Stimulated activated naive B cell treated with anti-CD40 and anti-IgM and Interleukin-4, amounts not matched to agents 10 μg/mL and 1 μg/mL and 100 μg/mL, for 72 hours (primary cell): ENCODE measurements at regions not wholly inside any gene's neighbourhood (a gene's known extent, or its start where the extent isn't known, plus 50 kb on each side); places are given as distances from the start of the nearest gene placed in this dataset.

Experiments used
- ATAC-seq, 2 donors: fragments of 150-1000 bp; cut with Tn5 transposase; replicated peaks; 2 replicates each; pipeline ENCODE4 v1.10.0; 2021; ENCODE audit warnings: moderate library complexity in 1 of 2
- DNase-seq: peaks from one replicate; pipeline ENCODE4 v3.0.0; 2021
- H3K27ac Mint-ChIP-seq: one replicate; pipeline ENCODE4 v1.8.0; 2022; ENCODE audit warnings: mild to moderate bottlenecking, mixed read lengths
- H3K27me3 Mint-ChIP-seq, 2 donors: one replicate each; pipeline ENCODE4 v1.8.0; 2022; ENCODE audit warnings: mixed read lengths in 2 of 2
- H3K36me3 Mint-ChIP-seq, 2 donors: one replicate each; pipeline ENCODE4 v1.8.0; 2022; ENCODE audit warnings: mixed read lengths in 2 of 2, mild to moderate bottlenecking in 1 of 2
- H3K4me1 Mint-ChIP-seq, 2 donors: one replicate each; pipeline ENCODE4 v1.8.0; 2022; ENCODE audit warnings: mixed read lengths in 2 of 2, mild to moderate bottlenecking in 1 of 2
- H3K4me3 Mint-ChIP-seq, 2 donors: one replicate each; pipeline ENCODE4 v1.8.0; 2022; ENCODE audit warnings: mild to moderate bottlenecking in 2 of 2, mixed read lengths in 2 of 2, moderate library complexity in 1 of 2
- H3K9me3 Mint-ChIP-seq, 2 donors: one replicate each; pipeline ENCODE4 v1.8.0; 2022; ENCODE audit warnings: mixed read lengths in 2 of 2, mild to moderate bottlenecking in 1 of 2

DNA sequence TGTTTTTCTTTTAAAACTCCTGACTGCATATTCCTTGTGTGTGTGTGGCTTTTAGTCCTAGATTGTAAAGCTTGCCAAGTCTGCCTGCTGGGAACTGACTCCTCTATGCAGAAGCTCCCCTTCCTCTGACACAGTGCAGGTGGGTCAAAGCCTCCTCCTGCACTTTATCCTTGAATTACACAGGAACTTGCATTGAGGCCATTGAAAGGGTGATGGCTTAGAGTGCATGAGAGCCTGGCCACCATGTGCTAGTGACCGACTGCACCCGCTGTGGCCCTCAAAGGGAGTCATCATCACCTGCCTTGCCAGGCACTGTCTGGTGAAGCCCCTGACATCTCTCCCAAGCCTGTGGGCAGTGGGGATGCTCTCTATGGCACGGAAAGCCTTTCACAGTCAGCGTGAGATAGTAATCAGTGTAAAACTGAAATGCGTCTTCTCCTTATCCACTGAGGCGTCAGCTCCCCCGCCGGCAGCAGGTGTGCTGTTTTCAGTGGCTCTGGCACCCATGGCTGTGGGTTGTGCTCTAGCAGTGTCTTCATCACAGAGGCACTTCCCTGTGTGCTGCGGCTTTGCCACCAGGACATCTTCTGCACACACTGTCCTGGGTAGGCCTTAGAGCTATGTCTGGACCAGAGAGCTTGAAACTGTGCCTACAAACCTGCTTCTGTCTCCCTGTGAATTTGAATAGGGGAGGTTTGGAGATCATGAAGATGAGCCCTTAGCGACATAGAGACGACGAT is 87.9 kb downstream of the THBS2 start:
- Mint-ChIP-seq H3K4me1 (no peaks in the 10 kb centered on the region), H3K36me3 (no peaks in the 10 kb centered on the region), H3K4me3 (no peak overlapping the region), H3K9me3 (peaks cover 0 to 2% of the 10 kb centered on the region in 2 donors), H3K27me3 (peaks cover 0 to 5% of the 10 kb centered on the region in 2 donors), H3K27ac (no peak overlapping the region)
- DNase-seq (no peak), ATAC-seq (no peak)

DNA sequence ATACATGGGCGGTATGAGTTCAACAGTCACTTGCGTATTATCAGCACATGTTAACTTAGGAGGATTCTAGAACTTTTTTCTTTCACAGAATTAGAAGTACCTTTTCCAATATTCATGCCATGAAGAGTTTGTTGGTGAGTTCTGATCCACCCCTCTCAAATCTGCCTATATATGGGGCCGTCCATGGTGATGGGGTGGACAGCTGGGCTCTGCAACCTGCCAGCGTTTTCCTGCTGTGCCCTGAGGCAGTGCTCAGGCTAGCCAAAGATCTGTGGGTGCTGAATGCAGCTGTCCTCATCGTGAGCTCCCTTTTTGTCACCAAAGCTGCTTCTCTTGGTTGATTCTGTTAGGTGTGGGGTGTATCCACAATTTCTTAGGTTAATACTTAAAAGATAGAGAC is 88.7 kb downstream of the THBS2 start:
- Mint-ChIP-seq H3K4me3 (no peak overlapping the region), H3K27ac (no peak overlapping the region), H3K9me3 (peaks cover 0 to 2% of the 10 kb centered on the region in 2 donors), H3K36me3 (no peaks in the 10 kb centered on the region), H3K4me1 (no peaks in the 10 kb centered on the region), H3K27me3 (peaks cover 0 to 5% of the 10 kb centered on the region in 2 donors)
- DNase-seq (no peak), ATAC-seq (no peak)

DNA sequence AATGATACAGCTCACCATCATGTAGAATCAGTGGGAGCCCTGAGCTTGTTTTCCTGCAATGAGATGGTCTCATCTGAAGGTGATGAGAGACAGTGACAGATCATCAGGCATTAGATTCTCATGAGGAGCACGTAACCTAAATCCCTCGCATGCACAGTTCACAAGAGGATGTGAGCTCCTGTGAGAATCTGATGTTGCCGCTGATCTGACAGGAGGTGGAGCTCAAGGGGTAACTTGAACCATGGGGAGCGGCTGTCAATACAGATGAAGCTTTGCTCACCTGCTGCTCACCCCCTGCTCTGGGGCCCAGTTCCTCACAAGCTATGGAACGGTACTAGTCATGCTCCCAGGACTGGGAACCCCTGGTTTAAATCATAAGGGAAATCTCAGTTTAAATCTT is 89.2 kb downstream of the THBS2 start:
- Mint-ChIP-seq H3K36me3 (no peaks in the 10 kb centered on the region), H3K27me3 (peaks cover 0 to 5% of the 10 kb centered on the region in 2 donors), H3K27ac (no peak overlapping the region), H3K9me3 (peaks cover 0 to 2% of the 10 kb centered on the region in 2 donors), H3K4me3 (no peak overlapping the region), H3K4me1 (no peaks in the 10 kb centered on the region)
- no peak for DNase-seq
- ATAC-seq, result no peak

DNA sequence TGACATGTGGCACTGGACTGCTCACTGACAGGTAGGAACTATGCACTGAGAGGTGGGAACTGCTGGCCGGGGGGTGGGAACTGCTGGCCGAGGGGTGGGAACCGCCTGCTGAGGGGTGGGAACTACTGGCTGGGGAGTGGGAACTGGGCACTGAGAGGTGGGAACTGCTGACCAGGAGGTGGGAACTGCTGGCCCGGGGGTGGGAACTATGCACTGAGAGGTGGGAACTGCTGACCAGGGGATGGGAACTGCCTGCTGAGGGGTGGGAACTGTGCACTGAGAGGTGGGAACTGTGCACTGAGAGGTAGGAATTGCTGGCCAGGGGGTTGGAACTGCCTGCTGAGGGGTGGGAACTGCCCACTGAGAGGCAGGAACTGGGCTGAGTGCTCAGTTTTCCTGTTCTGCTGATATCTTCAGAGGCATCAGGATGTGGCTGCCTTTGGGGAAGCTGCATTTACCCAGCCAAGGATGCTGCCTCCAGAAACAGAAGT is 90.2 kb downstream of the THBS2 start:
- no peak for DNase-seq
- H3K9me3 Mint-ChIP-seq, result peaks cover 0 to 2% of the 10 kb centered on the region in 2 donors
- H3K27ac Mint-ChIP-seq, result no peak overlapping the region
- no peak overlapping the region for H3K4me3 Mint-ChIP-seq
- ATAC-seq, result no peak
- H3K27me3 Mint-ChIP-seq, result peaks cover 0 to 5% of the 10 kb centered on the region in 2 donors
- H3K4me1 Mint-ChIP-seq, result no peaks in the 10 kb centered on the region
- H3K36me3 Mint-ChIP-seq, result no peaks in the 10 kb centered on the region

DNA sequence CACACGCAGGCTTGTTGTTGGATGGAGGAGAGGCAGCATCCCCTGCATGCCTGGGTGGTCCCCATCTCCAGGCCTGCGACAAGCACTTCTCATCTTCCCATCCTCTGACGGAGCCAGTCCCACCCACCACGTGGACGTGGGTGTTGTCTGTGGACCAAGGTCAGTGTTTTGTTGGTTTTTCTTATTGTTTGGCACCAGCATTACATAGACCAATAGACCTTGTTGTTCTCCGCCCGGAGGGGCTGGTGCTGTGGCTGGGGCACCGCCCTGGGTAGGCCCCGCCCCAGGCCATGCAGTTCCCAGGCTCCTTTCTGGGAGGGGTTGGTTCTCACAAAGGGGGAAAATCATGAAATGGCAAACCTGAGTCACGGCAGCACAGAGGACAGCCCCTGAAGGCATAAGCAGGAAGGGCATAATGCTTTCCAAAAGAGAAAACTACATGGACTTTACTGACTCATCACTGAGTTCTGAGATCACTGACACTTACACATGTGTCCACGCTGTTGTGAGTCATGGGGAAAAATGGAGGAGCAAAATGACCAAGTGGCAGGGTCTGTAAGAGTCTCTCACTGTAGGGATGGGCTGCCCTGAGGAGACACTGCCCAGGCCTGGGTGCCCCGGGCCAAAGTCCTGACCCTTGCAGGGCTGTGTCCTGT is 90.8 kb downstream of the THBS2 start:
- ATAC-seq, result peak in 1 of 2 donors; percentile 38
- Mint-ChIP-seq H3K27me3 (peaks cover 0 to 5% of the 10 kb centered on the region in 2 donors), H3K4me1 (no peaks in the 10 kb centered on the region)

DNA sequence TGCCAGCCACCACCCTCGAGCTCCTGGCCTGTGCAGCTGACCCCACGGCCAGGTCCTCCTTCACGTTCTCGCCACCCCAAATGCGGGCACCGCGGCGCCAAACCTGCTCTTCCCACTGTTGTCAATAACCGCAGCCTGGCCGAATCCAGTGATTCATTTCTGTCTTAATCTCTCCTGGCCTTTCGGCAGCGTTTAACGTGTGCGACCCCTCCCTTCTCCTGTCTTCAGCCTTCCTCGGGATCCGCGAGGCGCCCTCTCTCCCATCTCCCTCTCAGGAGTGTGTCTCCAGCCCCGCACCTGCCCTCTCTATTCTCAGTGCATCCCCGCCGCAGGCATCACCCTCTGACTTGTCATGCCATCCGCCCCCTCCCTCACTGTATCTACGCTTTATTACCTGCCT is 91.4 kb downstream of the THBS2 start:
- no peak overlapping the region for H3K27ac Mint-ChIP-seq
- ATAC-seq (no peak), DNase-seq (no peak)
- H3K27me3 Mint-ChIP-seq, result peaks cover 0 to 5% of the 10 kb centered on the region in 2 donors
- H3K36me3 Mint-ChIP-seq, result no peaks in the 10 kb centered on the region
- no peaks in the 10 kb centered on the region for H3K4me1 Mint-ChIP-seq
- H3K9me3 Mint-ChIP-seq, result no peaks in the 10 kb centered on the region
- H3K4me3 Mint-ChIP-seq, result no peak overlapping the region

More for the DNA sequence above, 90.8 kb downstream of the THBS2 start:
- no peaks in the 10 kb centered on the region for H3K36me3 Mint-ChIP-seq
- DNase-seq, result no peak
- peaks cover 0 to under 1% of the 10 kb centered on the region in 2 donors for H3K9me3 Mint-ChIP-seq
- no peak overlapping the region for H3K4me3 Mint-ChIP-seq
- no peak overlapping the region for H3K27ac Mint-ChIP-seq

DNA sequence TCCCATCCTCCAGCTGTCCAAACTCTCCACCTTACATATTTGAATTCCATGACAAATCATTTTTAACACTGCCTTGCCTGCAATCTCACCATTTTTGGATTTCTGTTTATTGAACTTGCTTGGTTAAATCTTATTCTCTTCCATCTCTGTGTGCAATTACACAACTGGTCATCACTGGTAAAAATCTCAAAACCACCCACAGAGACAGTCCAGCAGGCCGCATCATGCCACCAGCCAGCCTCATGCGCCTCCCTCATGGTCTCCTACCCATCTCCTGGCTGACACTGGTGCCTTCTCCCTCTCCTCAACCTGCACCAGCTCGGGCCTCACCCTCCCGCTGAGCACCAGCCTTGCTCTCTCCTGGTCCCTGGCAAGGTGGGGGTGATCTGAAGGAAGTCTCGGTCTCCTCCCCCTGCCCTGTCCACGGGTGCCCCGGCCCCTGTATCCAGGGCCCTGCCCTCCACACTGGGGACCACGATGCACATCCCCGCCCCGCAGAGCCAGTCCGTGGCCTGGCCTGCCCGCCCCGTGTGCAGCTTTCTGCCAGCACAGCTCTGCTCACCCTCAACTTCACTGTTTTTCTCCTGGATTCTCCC is 92.0 kb downstream of the THBS2 start:
- no peaks in the 10 kb centered on the region for H3K4me1 Mint-ChIP-seq
- H3K27ac Mint-ChIP-seq, result no peak overlapping the region
- H3K27me3 Mint-ChIP-seq, result peaks cover 0 to 5% of the 10 kb centered on the region in 2 donors
- DNase-seq, result no peak
- ATAC-seq, result no peak
- H3K9me3 Mint-ChIP-seq, result no peaks in the 10 kb centered on the region
- no peak overlapping the region for H3K4me3 Mint-ChIP-seq
- H3K36me3 Mint-ChIP-seq, result no peaks in the 10 kb centered on the region

DNA sequence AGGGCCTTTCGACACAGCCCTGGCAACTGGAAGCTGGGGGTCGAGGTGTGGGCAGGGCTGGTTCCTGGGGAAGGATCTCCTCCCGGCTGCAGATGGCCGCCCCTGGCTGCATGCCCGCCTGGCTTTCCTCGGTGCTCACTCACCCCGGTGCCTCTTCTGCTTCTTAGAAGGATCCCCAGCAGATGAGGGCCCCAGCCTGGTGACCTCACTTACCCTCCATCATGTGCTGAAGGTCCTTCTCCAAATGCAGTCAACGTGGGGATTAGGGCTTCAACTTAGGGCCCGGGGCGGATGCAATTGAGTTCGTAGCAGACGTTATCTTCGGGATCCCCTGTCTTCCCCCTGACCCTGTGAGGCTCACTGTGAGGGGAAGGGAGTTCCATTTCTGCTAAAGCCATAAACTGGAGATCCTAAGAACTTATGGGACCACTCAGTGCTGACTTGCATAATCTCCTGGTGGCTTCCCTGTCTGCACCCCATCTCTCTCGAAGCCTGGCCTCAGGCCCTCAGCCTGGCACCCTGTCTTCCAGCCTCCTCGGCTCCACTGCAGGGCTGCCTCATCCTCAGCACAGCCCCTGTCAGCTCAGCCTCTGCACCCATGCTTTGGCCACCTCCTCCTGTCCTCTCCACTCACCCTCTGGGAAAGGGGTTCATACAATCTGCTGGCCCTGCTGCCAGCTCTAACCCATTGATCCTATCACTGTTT is 92.6 kb downstream of the THBS2 start:
- H3K4me1 Mint-ChIP-seq, result no peaks in the 10 kb centered on the region
- ATAC-seq, result no peak
- no peak overlapping the region for H3K4me3 Mint-ChIP-seq
- no peak overlapping the region for H3K27ac Mint-ChIP-seq
- H3K36me3 Mint-ChIP-seq, result no peaks in the 10 kb centered on the region
- no peaks in the 10 kb centered on the region for H3K9me3 Mint-ChIP-seq
- DNase-seq, result no peak
- H3K27me3 Mint-ChIP-seq, result peaks cover 0 to 5% of the 10 kb centered on the region in 2 donors

DNA sequence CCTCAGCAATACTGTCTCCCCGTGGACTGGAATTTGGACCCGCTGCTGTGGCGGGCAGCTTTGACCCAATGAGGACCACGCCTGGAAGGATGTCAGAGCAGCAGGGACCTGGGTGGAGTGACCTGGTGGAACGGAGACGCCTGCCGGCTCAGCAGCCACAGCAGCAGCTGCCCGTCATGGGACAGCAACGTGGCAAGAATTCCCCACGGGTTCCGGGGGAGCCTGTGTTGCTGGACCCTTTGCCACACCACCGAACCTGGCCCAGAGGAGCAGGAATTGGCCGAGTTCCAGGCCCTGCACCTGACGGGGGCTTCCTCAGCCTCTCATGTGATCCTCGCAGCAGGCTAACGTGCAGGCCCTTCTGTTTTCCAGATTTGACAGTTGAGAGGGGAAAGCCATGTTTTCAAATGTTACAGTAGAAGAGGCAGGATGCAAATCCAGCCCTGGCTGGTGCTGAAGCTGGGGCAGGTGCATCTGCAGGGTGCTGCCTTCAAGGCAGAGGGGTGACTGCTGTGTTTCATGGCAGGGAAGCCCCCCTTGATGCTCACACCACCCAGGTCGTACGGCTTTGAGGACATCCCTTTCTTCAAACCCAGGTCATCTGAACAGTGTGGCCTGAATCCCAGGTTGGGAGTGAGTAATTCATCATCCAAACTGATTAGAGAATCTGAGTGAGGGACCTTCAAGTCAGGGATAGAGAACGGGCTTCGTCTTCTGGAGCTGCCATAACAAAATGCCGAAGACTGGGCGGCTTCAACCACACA is 93.4 kb downstream of the THBS2 start:
- H3K4me3 Mint-ChIP-seq, result no peak overlapping the region
- ATAC-seq, result no peak
- peaks cover 0 to 3% of the 10 kb centered on the region in 2 donors for H3K9me3 Mint-ChIP-seq
- no peaks in the 10 kb centered on the region for H3K4me1 Mint-ChIP-seq
- peaks cover 0 to 10% of the 10 kb centered on the region in 2 donors for H3K27me3 Mint-ChIP-seq
- no peak overlapping the region for H3K27ac Mint-ChIP-seq
- DNase-seq, result no peak
- H3K36me3 Mint-ChIP-seq, result no peaks in the 10 kb centered on the region

DNA sequence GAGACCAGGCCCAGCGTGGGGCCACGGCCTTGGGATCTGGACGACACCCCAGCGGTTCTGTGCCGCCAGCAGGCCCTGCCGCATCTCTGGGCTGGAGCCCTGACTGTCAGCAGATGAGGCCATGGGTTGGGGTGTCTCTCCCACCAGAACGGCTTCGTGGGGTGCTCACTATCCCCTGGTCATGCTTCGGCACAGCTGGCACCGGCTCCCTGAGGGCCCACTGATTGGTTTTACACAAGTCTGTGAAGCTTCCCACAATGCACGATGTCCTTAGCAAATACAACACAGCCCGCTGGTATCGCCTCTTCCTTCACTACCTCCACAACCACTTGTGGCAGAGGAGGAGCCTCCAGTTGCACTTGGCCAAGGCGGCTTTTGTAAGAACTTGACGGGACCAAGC is 94.3 kb downstream of the THBS2 start:
- Mint-ChIP-seq H3K27ac (no peak overlapping the region), H3K4me1 (no peaks in the 10 kb centered on the region), H3K4me3 (no peak overlapping the region), H3K9me3 (peaks cover 0 to 3% of the 10 kb centered on the region in 2 donors), H3K36me3 (no peaks in the 10 kb centered on the region), H3K27me3 (peaks cover 0 to 14% of the 10 kb centered on the region in 2 donors)
- ATAC-seq (no peak), DNase-seq (no peak)

DNA sequence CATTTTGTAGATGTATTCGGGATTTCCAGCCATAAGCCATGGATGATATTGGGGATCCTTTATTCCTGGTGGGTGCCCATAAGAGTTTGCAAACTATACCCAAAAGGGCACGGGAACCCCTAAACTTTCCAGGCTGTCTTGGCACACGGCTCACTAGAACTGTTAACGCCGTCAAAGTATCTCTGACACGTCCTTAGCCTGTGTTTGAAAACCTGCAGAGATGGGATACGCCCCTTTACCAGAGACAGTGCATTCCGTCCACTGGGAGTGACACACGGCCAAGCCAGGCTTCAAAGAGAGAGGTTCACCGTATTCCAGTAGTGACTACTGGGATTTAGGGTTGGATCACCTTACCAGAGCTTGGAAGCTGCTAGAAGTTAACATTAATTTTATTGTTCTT is 95.0 kb downstream of the THBS2 start:
- ATAC-seq, result no peak
- Mint-ChIP-seq H3K36me3 (no peaks in the 10 kb centered on the region), H3K9me3 (peaks cover 0 to 3% of the 10 kb centered on the region in 2 donors), H3K27ac (no peak overlapping the region), H3K4me1 (no peaks in the 10 kb centered on the region), H3K27me3 (peaks cover 0 to 14% of the 10 kb centered on the region in 2 donors), H3K4me3 (no peak overlapping the region)
- DNase-seq, result no peak

DNA sequence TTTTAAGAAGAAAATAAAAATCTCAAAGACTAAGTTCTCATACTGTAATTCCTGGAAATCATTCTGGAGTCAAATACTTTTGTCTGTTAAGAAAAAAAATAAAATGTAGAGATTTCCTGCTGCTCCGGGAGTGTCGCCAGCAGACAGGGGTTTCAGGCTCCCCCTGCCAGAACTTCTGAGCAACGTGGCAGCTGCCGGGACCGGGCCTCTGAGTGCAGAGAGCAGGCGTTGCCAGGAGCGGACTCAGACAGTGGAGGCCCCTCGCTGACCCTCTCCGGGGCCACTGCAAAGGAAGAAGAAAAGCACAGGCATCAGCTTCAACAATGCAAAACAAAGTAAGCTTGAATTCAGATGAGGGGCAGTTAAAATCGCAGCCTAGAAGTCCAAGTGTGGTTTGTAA is 95.5 kb downstream of the THBS2 start:
- H3K9me3 Mint-ChIP-seq, result peaks cover 0 to 3% of the 10 kb centered on the region in 2 donors
- H3K27ac Mint-ChIP-seq, result no peak overlapping the region
- no peak for ATAC-seq
- H3K4me3 Mint-ChIP-seq, result no peak overlapping the region
- no peak for DNase-seq
- no peaks in the 10 kb centered on the region for H3K4me1 Mint-ChIP-seq
- peaks cover 0 to 14% of the 10 kb centered on the region in 2 donors for H3K27me3 Mint-ChIP-seq
- H3K36me3 Mint-ChIP-seq, result no peaks in the 10 kb centered on the region

DNA sequence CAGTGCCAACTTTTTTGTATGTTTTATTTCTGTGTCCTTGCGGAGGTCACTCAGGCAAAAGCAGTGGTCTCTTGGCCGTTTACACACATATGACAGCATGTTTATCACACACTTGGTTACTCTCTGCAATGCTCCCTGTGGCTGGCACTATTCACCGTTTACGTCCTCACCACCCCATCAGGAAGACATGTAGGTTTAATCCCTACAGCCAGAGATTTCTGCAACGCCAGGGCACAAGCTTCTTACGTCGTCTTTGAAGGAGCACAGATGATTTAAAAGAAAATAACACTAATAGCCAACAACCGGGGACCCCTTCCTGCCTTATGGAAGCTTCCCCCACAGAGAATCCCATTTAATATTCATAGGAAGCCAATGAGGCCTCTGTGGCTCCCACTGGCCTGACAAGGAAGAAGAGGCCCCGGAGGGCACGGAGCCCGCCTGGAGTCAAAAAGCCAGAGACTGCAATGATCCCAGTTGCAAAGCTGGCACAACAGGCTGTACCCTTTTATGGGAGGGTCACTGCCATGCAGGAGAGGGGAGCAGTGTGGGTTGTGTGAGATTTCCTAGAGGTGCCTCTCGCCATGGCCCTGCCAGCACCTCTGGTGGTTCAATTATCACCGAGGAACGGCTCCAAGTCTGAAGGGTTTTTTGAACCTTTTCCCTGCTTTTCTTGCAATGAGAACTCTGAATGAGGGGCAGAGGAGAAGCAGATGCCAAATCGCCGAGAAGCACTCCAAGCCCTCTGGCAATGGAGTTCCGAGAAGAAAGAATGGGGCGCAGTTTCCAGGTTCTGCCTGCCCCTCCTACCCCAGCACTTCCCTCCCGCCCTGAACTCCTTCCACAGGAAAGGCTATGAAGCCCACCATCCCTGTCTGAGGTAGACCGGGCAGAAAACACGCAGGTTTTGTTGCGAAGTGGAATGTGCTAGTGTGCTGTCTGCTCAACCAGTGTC is 96.2 kb downstream of the THBS2 start:
- no peak for DNase-seq
- peaks cover 0 to 13% of the 10 kb centered on the region in 2 donors for H3K27me3 Mint-ChIP-seq

More for the DNA sequence above, 96.2 kb downstream of the THBS2 start:
- no peak overlapping the region for H3K27ac Mint-ChIP-seq
- ATAC-seq, result no peak
- H3K4me1 Mint-ChIP-seq, result no peaks in the 10 kb centered on the region
- no peaks in the 10 kb centered on the region for H3K36me3 Mint-ChIP-seq
- no peak overlapping the region for H3K4me3 Mint-ChIP-seq
- H3K9me3 Mint-ChIP-seq, result peaks cover 0 to 3% of the 10 kb centered on the region in 2 donors
